ENCODE measurements at regions not wholly inside any gene's neighbourhood (a gene's known extent, or its start where the extent isn't known, plus 50 kb on each side); places are given as distances from the start of the nearest gene placed in this dataset.

GRCh38 chr16:48052731-48053417, 102.9 kb downstream of the ABCC12 start:
- H3K4me1 ChIP-seq (ENCODE audit: insufficient read depth, low read length) = 0 out of 2 replicates have a peak, but pooled peaks cover 8% of the 10 kb centered on the region
- no peak overlapping the region for H3K27ac ChIP-seq (ENCODE audit: extremely low read length, insufficient read depth, low read length)
- ATAC-seq (no peak), FAIRE-seq (no peak), DNase-seq (ENCODE audit: low spot score) (no peak)
- no TSS peak for BruUV-seq (replicated peaks)
- intact Hi-C loops (cut with micrococcal nuclease; ENCODE audit: unreplicated experiment) = no loop called here
- CTCF ChIA-PET (ENCODE audit: low intra/inter-chr PET ratio, low total read pairs) = no interaction called here
- WGBS (ENCODE audit: low lambda C conversion rate) = 37% methylated on average over 5 of the region's 5 CpGs
- no peak for TF ChIP-seq ZNF441 (CRISPR knock-in tag; IDR thresholded peaks at IDR 0.05; ENCODE audit: borderline replicate concordance)
- no peak for TF ChIP-seq ZNF644 (CRISPR knock-in tag; IDR thresholded peaks at IDR 0.05; ENCODE audit: low read depth)
- TF ChIP-seq FOXA1 (IDR thresholded peaks at IDR 0.05) = no peak
- no peak for TF ChIP-seq FOXA1 (CRISPR knock-in tag; IDR thresholded peaks at IDR 0.05)
- no peak for TF ChIP-seq RARA (CRISPR knock-in tag; IDR thresholded peaks at IDR 0.05)
- no peak for TF ChIP-seq ETV5 (CRISPR knock-in tag; IDR thresholded peaks at IDR 0.05; ENCODE audit: borderline replicate concordance)
- no peaks in the 10 kb centered on the region for H3K9me3 ChIP-seq (ENCODE audit: low read length)
- no peaks in the 10 kb centered on the region for H4K20me1 ChIP-seq (ENCODE audit: insufficient read depth, low read length)
- POLR2A ChIA-PET = no interaction called here
- H2AFZ ChIP-seq (ENCODE audit: low read length) = no peak overlapping the region
- H3K4me2 ChIP-seq (ENCODE audit: low read depth, low read length) = no peak overlapping the region
- in situ Hi-C loops (cut with HindIII; ENCODE audit: extremely low pct_ligation_motif_present, low pct_unique_long_range_greater_than_20kb) = loop anchor here (10.0 kb wide), 1 partner anchor 908 kb away; the partner anchor contains the start of gene NETO2
- H3K27me3 ChIP-seq (ENCODE audit: control insufficient read depth in 1 of 2, insufficient read depth in 2 of 2, low read length in 2 of 2) = peaks cover 0 to 23% of the 10 kb centered on the region in 2 experiments; a peak in 4 of 5 replicates
- H3K4me3 ChIP-seq (replicated peaks in 1 of 3; ENCODE audit: insufficient read depth in 1 of 3, low read depth in 2 of 3, low read length in 3 of 3) = no peak overlapping the region
- no peaks in the 10 kb centered on the region for H3K36me3 ChIP-seq (replicated peaks in 1 of 2; ENCODE audit: control insufficient read depth in 1 of 2, insufficient read depth in 2 of 2, low read length in 2 of 2)
- no peaks in the 10 kb centered on the region for H3K79me2 ChIP-seq (ENCODE audit: insufficient read depth, low read length)
- H3K9ac ChIP-seq (ENCODE audit: insufficient read depth, low read depth, low read length) = no peak overlapping the region

GRCh38 chr16:48050871-48051270, 104.9 kb downstream of the ABCC12 start:
- Histone ChIP-seq H4K20me1 (ENCODE audit: insufficient read depth, low read length) (no peaks in the 10 kb centered on the region), H3K27me3 (ENCODE audit: control insufficient read depth in 1 of 2, insufficient read depth in 2 of 2, low read length in 2 of 2) (peaks cover 0 to 15% of the 10 kb centered on the region in 2 experiments; a peak in 4 of 5 replicates), H3K27ac (ENCODE audit: extremely low read length, insufficient read depth, low read length) (no peak overlapping the region), H3K9me3 (ENCODE audit: low read length) (no peaks in the 10 kb centered on the region), H3K4me1 (ENCODE audit: insufficient read depth, low read length) (0 out of 2 replicates have a peak, but pooled peaks cover 8% of the 10 kb centered on the region), H3K4me2 (ENCODE audit: low read depth, low read length) (no peak overlapping the region), H3K36me3 (replicated peaks in 1 of 2; ENCODE audit: control insufficient read depth in 1 of 2, insufficient read depth in 2 of 2, low read length in 2 of 2) (no peaks in the 10 kb centered on the region), H3K4me3 (replicated peaks in 1 of 3; ENCODE audit: insufficient read depth in 1 of 3, low read depth in 2 of 3, low read length in 3 of 3) (no peak overlapping the region), H3K9ac (ENCODE audit: insufficient read depth, low read depth, low read length) (no peak overlapping the region), H2AFZ (ENCODE audit: low read length) (no peak overlapping the region), H3K79me2 (ENCODE audit: insufficient read depth, low read length) (no peaks in the 10 kb centered on the region)
- ATAC-seq (no peak), FAIRE-seq (no peak), DNase-seq (ENCODE audit: low spot score) (no peak)
- ChIA-PET CTCF (ENCODE audit: low intra/inter-chr PET ratio, low total read pairs) (no interaction called here), POLR2A (no interaction called here)
- no TSS peak for BruUV-seq (replicated peaks)
- intact Hi-C loops (cut with micrococcal nuclease; ENCODE audit: unreplicated experiment) = no loop called here
- in situ Hi-C loops (cut with HindIII; ENCODE audit: extremely low pct_ligation_motif_present, low pct_unique_long_range_greater_than_20kb) = loop anchor here (10.0 kb wide), 1 partner anchor 906 kb away; the partner anchor contains the start of gene NETO2
- 60% methylated on average over 2 of the region's 2 CpGs for WGBS (ENCODE audit: low lambda C conversion rate)
- no peak for TF ChIP-seq RAD21 (CRISPR knock-in tag; IDR thresholded peaks at IDR 0.05)
- TF ChIP-seq ZNF777 (CRISPR knock-in tag; IDR thresholded peaks at IDR 0.05) = no peak
- TF ChIP-seq JUND (CRISPR knock-in tag; IDR thresholded peaks at IDR 0.05) = no peak
- TF ChIP-seq MNT (IDR thresholded peaks at IDR 0.05) = no peak
- TF ChIP-seq PTBP1 (IDR thresholded peaks at IDR 0.05; ENCODE audit: low read depth, low read length, poor library complexity, severe bottlenecking) = no peak
- TF ChIP-seq ATF6 (CRISPR knock-in tag; conservative IDR thresholded peaks at IDR 0.05) = no peak
